Panc1 (cell line): ENCODE measurements at regions not wholly inside any gene's neighbourhood (a gene's known extent, or its start where the extent isn't known, plus 50 kb on each side); places are given as distances from the start of the nearest gene placed in this dataset.

Experiments used
- ATAC-seq: fragments of 200-7000 bp; cut with Tn5 transposase; 2 replicates; pipeline ENCODE4 v1.9.1; 2020; ENCODE audit warnings: mild to moderate bottlenecking, moderate library complexity
- BruUV-seq: library from RNA; stranded (reverse); fragments of 400-500 nt; replicated peaks from 2 replicates; lab custom pipeline; 2021; lab: Mats Ljungman, UMichigan
- CTCF ChIA-PET: fragments of 300-600 bp; sonication (Branson Sonifier 250); formaldehyde crosslinking; loops from one replicate; lab custom pipeline; 2022; ENCODE audit warnings: antibody characterized with exemption; lab: Charles Lee
- POLR2A ChIA-PET: fragments of 300-600 bp; sonication (Branson Sonifier 250); formaldehyde crosslinking; loops from one replicate; lab custom pipeline; 2022; ENCODE audit warnings: antibody characterized with exemption; lab: Charles Lee
- DNase-seq: peaks from one replicate; pipeline ENCODE4 v3.0.0-alpha.2; 2010; ENCODE audit warnings: low read depth, low spot score
- H3K27ac ChIP-seq: 2 replicates; pipeline ENCODE4 v1.5.1; 2011; ENCODE audit warnings: mild to moderate bottlenecking, low read length, inconsistent platforms
- H3K27me3 ChIP-seq: fragments of 200-500 bp; sonication (Bioruptor generic); 2 replicates; pipeline ENCODE4 v1.6.0; 2014; ENCODE audit warnings: low read length, inconsistent platforms; ENCODE audit not compliant: control insufficient read depth, insufficient read depth
- H3K36me3 ChIP-seq: fragments of 200-500 bp; sonication (Bioruptor generic); 2 replicates; pipeline ENCODE4 v1.5.1; 2014; ENCODE audit warnings: inconsistent platforms, mild to moderate bottlenecking, low read length, moderate library complexity; ENCODE audit not compliant: control insufficient read depth, insufficient read depth
- H3K4me1 ChIP-seq: 2 replicates; pipeline ENCODE4 v1.5.1; 2011; ENCODE audit warnings: inconsistent platforms, mild to moderate bottlenecking, low read length, moderate library complexity; ENCODE audit not compliant: control insufficient read depth, insufficient read depth
- H3K4me3 ChIP-seq, 2 experiments: 2 replicates each; pipeline ENCODE4 v1.5.1; 2011 to 2012; ENCODE audit warnings: low read depth in 2 of 2, low read length in 2 of 2, mild to moderate bottlenecking in 2 of 2, inconsistent platforms in 1 of 2, moderate library complexity in 1 of 2
- H3K9me3 ChIP-seq: fragments of 200-500 bp; sonication (Bioruptor generic); 2 replicates; pipeline ENCODE4 v1.5.1; 2014; ENCODE audit warnings: low read depth, mild to moderate bottlenecking, inconsistent platforms, low read length, moderate library complexity; ENCODE audit not compliant: control insufficient read depth, insufficient read depth
- CTCF ChIP-seq: fragments of 450-650 bp; IDR thresholded peaks from 2 replicates; pipeline ENCODE4 v1.5.1; 2017; ENCODE audit warnings: mild to moderate bottlenecking
- POLR2AphosphoS5 ChIP-seq: IDR thresholded peaks from 2 replicates; pipeline ENCODE4 v1.6.1; 2012; ENCODE audit warnings: mild to moderate bottlenecking, low read depth, low read length, moderate library complexity
- REST ChIP-seq, 2 experiments: IDR thresholded peaks; 2 replicates each; pipeline ENCODE4 v1.6.1; 2011 to 2012; ENCODE audit warnings: low read depth in 2 of 2, control low read depth in 1 of 2, low read length in 1 of 2, mild to moderate bottlenecking in 1 of 2, moderate library complexity in 1 of 2; ENCODE audit not compliant: insufficient read depth in 1 of 2
- SIN3A ChIP-seq: IDR thresholded peaks from 2 replicates; pipeline ENCODE4 v1.6.1; 2012; ENCODE audit warnings: low read depth, mild to moderate bottlenecking, low read length, moderate library complexity, borderline replicate concordance; ENCODE audit not compliant: insufficient read depth
- TCF7L2 ChIP-seq: IDR thresholded peaks from 2 replicates; pipeline ENCODE4 v1.6.1; 2011; ENCODE audit warnings: mild to moderate bottlenecking, low read depth, low read length, inconsistent platforms
- in situ Hi-C: cut with HindIII; loops from 2 replicates; pipeline ENCODE4 v1.10.0; 2016; ENCODE audit warnings: low sequenced_read_pairs, low pct_unique_long_range_greater_than_20kb
- intact Hi-C: fragments of 100-400 bp; cut with micrococcal nuclease; formaldehyde crosslinking; loops from one replicate; pipeline ENCODE4 v1.10.0; 2022; ENCODE audit not compliant: unreplicated experiment

GRCh38 chr18:54003195-54003594 lies 221.3 kb downstream of the MBD2 start:
- ATAC-seq, result no peak
- Histone ChIP-seq H3K4me3 (no peak overlapping the region), H3K36me3 (no peaks in the 10 kb centered on the region), H3K27ac (no peak overlapping the region), H3K27me3 (no peaks in the 10 kb centered on the region), H3K9me3 (no peaks in the 10 kb centered on the region), H3K4me1 (no peaks in the 10 kb centered on the region)
- in situ Hi-C loops, result no loop called here
- DNase-seq, result no peak
- POLR2A ChIA-PET, result no interaction called here
- CTCF ChIA-PET, result no interaction called here
- no peak for TF ChIP-seq CTCF
- TF ChIP-seq REST (IDR thresholded peaks at IDR 0.05; ENCODE audit: insufficient read depth in 1 of 2, low read depth in 2 of 2, low read length in 1 of 2), result no peak
- no peak for TF ChIP-seq POLR2AphosphoS5
- no peak for TF ChIP-seq TCF7L2
- TF ChIP-seq SIN3A, result no peak
- BruUV-seq, result no TSS peak
- intact Hi-C loops, result no loop called here

GRCh38 chr18:53997064-53997463 lies 227.4 kb downstream of the MBD2 start:
- DNase-seq (no peak), ATAC-seq (no peak)
- ChIA-PET CTCF (no interaction called here), POLR2A (no interaction called here)
- H3K4me1 ChIP-seq, result no peaks in the 10 kb centered on the region
- H3K27ac ChIP-seq, result no peak overlapping the region
- no peak overlapping the region for H3K4me3 ChIP-seq
- no peaks in the 10 kb centered on the region for H3K36me3 ChIP-seq
- BruUV-seq, result no TSS peak
- in situ Hi-C loops, result no loop called here
- intact Hi-C loops, result no loop called here
- H3K9me3 ChIP-seq, result no peaks in the 10 kb centered on the region
- no peaks in the 10 kb centered on the region for H3K27me3 ChIP-seq
- TF ChIP-seq CTCF, result no peak
- no peak for TF ChIP-seq SIN3A
- TF ChIP-seq REST (IDR thresholded peaks at IDR 0.05; ENCODE audit: insufficient read depth in 1 of 2, low read depth in 2 of 2, low read length in 1 of 2), result no peak
- TF ChIP-seq TCF7L2, result no peak
- no peak for TF ChIP-seq POLR2AphosphoS5
